A549 (cell line): ENCODE measurements at regions not wholly inside any gene's neighbourhood (a gene's known extent, or its start where the extent isn't known, plus 50 kb on each side); places are given as distances from the start of the nearest gene placed in this dataset.

Source experiments
- ATAC-seq, 2 experiments: fragments of 200-7000 bp in 1 of 2; fragments of >200 bp in 1 of 2; cut with Nextera tagmentation in 1 of 2; cut with Tn5 transposase in 1 of 2; 3 replicates each; pipeline versions ENCODE4 v1.8.0 to v1.9.1; 2018 to 2020; ENCODE audit warnings: mild to moderate bottlenecking in 1 of 2, moderate library complexity in 1 of 2
- CTCF ChIA-PET: fragments of 300-600 bp; sonication (Branson Sonifier 250); formaldehyde crosslinking; extraction: SDS; loops from one replicate; lab custom pipeline; 2021; ENCODE audit warnings: antibody characterized with exemption, inconsistent platforms; lab: Yijun Ruan, JAX
- POLR2A ChIA-PET: fragments of 350-600 bp; formaldehyde crosslinking; extraction: SDS; loops from one replicate; lab custom pipeline; 2021; ENCODE audit warnings: antibody characterized with exemption, inconsistent platforms; lab: Yijun Ruan, JAX
- DNase-seq, 2 experiments: peaks; one replicate each; pipeline versions ENCODE4 v3.0.0 to v3.0.0-alpha.2; 2011 to 2016; ENCODE audit warnings: low read depth in 1 of 2, low spot score in 1 of 2
- FAIRE-seq: peaks from 2 replicates; lab custom pipeline; 2011; peaks lifted over from hg19 to GRCh38; lab: Jason Lieb, UNC
- H3K27ac ChIP-seq, 2 experiments: fragments of >200 bp; sonication (Bioruptor Twin); formaldehyde crosslinking; 3 replicates each; pipeline ENCODE4 v1.5.1; 2016 to 2017
- H3K4me1 ChIP-seq: fragments of >200 bp; sonication (Bioruptor Twin); formaldehyde crosslinking; 3 replicates; pipeline ENCODE4 v1.6.1; 2016
- H3K4me2 ChIP-seq: fragments of >200 bp; sonication (Bioruptor Twin); formaldehyde crosslinking; 3 replicates; pipeline ENCODE4 v1.6.1; 2016
- H3K4me3 ChIP-seq: fragments of >200 bp; sonication (Bioruptor Twin); formaldehyde crosslinking; 3 replicates; pipeline ENCODE4 v1.5.1; 2016
- H3K9me3 ChIP-seq: fragments of >200 bp; sonication (Bioruptor Twin); formaldehyde crosslinking; 3 replicates; pipeline ENCODE4 v1.6.1; 2016
- ATOH8 ChIP-seq: fragments of 250-450 bp; sonication (Bioruptor Pico); IDR thresholded peaks from 2 replicates; pipeline ENCODE4 v1.5.0; 2020; ENCODE audit warnings: low read depth, mild to moderate bottlenecking, moderate library complexity
- BHLHE40 ChIP-seq: IDR thresholded peaks from 2 replicates; pipeline ENCODE4 v1.6.1; 2012; ENCODE audit warnings: low read depth, low read length, inconsistent platforms
- CBX2 ChIP-seq: fragments of 200-600 bp; sonication (generic); IDR thresholded peaks from 2 replicates; pipeline ENCODE4 v1.6.1; 2016; ENCODE audit warnings: low read depth, mild to moderate bottlenecking, borderline replicate concordance
- CBX8 ChIP-seq: fragments of 200-600 bp; sonication (generic); IDR thresholded peaks from 2 replicates; pipeline ENCODE4 v1.6.1; 2016
- CTCF ChIP-seq: fragments of >200 bp; sonication (Bioruptor Twin); formaldehyde crosslinking; IDR thresholded peaks from 3 replicates; pipeline ENCODE4 v1.5.1; 2016
- FOSL2 ChIP-seq, 2 experiments: fragments of 450-650 bp in 1 of 2; fragments of >200 bp in 1 of 2; sonication (Bioruptor Twin) in 1 of 2; formaldehyde crosslinking; IDR thresholded peaks; 2 replicates each; pipeline versions ENCODE4 v1.5.0 to v1.6.1; 2016 to 2020; ENCODE audit warnings: mild to moderate bottlenecking in 1 of 2, moderate library complexity in 1 of 2
- HMGXB4 ChIP-seq: fragments of 250-450 bp; sonication (Bioruptor Pico); IDR thresholded peaks from 2 replicates; pipeline ENCODE4 v1.5.0; 2021; ENCODE audit warnings: mild to moderate bottlenecking, moderate library complexity, borderline replicate concordance
- JUN ChIP-seq, 2 experiments: fragments of >200 bp; sonication (Bioruptor Twin); formaldehyde crosslinking; IDR thresholded peaks; 2 replicates in 1 of 2; 3 replicates in 1 of 2; pipeline ENCODE4 v1.6.1; 2016 to 2017
- JUNB ChIP-seq: fragments of >200 bp; sonication (Bioruptor Twin); formaldehyde crosslinking; IDR thresholded peaks from 2 replicates; pipeline ENCODE4 v1.6.1; 2016
- KDM5A ChIP-seq: fragments of 200-600 bp; sonication (generic); IDR thresholded peaks from 2 replicates; pipeline ENCODE4 v1.6.1; 2016; ENCODE audit warnings: antibody characterized with exemption, mild to moderate bottlenecking
- NPAS2 ChIP-seq: fragments of 250-450 bp; sonication (Bioruptor Pico); IDR thresholded peaks from 2 replicates; pipeline ENCODE4 v1.8.0; 2022; ENCODE audit warnings: mild to moderate bottlenecking, moderate library complexity, borderline replicate concordance
- POLR2AphosphoS2 ChIP-seq: conservative IDR thresholded peaks from 2 replicates; pipeline ENCODE4 v1.6.1; 2012; ENCODE audit warnings: low read length, improper control_type of control experiment, inconsistent platforms
- RCOR1 ChIP-seq: fragments of 150-350 bp; IDR thresholded peaks from 2 replicates; pipeline ENCODE4 v1.6.1; 2014; ENCODE audit warnings: antibody characterized with exemption, low read length, low read depth
- RFX5 ChIP-seq: fragments of 450-650 bp; IDR thresholded peaks from 2 replicates; pipeline ENCODE4 v1.7.1; 2014; ENCODE audit warnings: antibody characterized with exemption, mild to moderate bottlenecking, moderate library complexity
- RNF2 ChIP-seq: fragments of 200-600 bp; sonication (generic); IDR thresholded peaks from 2 replicates; pipeline ENCODE4 v1.6.1; 2016; ENCODE audit warnings: low read depth, mild to moderate bottlenecking, antibody characterized with exemption, moderate library complexity, borderline replicate concordance
- TFCP2L1 ChIP-seq: fragments of 250-450 bp; sonication (Bioruptor Pico); IDR thresholded peaks from 2 replicates; pipeline ENCODE4 v1.5.0; 2021; ENCODE audit warnings: mild to moderate bottlenecking
- TP53 ChIP-seq: fragments of 250-450 bp; sonication (Bioruptor Pico); IDR thresholded peaks from 2 replicates; pipeline ENCODE4 v1.5.0; 2021; ENCODE audit warnings: mild to moderate bottlenecking, moderate library complexity
- ZSCAN20 ChIP-seq: fragments of 250-450 bp; sonication (Bioruptor Pico); IDR thresholded peaks from 2 replicates; pipeline ENCODE4 v1.8.0; 2022; ENCODE audit warnings: mild to moderate bottlenecking, moderate library complexity
- WGBS: methylation state at CpG from one replicate; pipeline ENCODE4 v1.1.6; 2017; ENCODE audit errors: missing lambda C conversion rate; 5-methylcytosine and 5-hydroxymethylcytosine counted together
- TF ChIP-seq, protein P1 (sequence below): fragments of 450-650 bp; IDR thresholded peaks from 2 replicates; pipeline ENCODE4 v1.6.1; 2014; ENCODE audit warnings: antibody characterized with exemption
- TF ChIP-seq, protein P2 (sequence below): IDR thresholded peaks from 2 replicates; pipeline ENCODE4 v1.6.1; 2012; ENCODE audit warnings: low read depth, borderline replicate concordance

- H3K4me1 ChIP-seq, result no peaks in the 10 kb centered on the region
- no peak overlapping the region for H3K4me2 ChIP-seq
- FAIRE-seq, result no peak
- no peak for ATAC-seq
- no peak overlapping the region for H3K4me3 ChIP-seq
- TF ChIP-seq ATOH8 (CRISPR knock-in tag), result no peak
- no peak for TF ChIP-seq JUN (IDR thresholded peaks at IDR 0.05)
- ChIA-PET POLR2A (no interaction called here), CTCF (interaction anchor here (1.3 kb wide), 1 partner anchor 8 kb away, joined by 3 read pairs; no protein-coding TSS in a partner anchor)
- no peak for DNase-seq
- H3K27ac ChIP-seq, result no peak overlapping the region
- peaks cover 10% of the 10 kb centered on the region; the same call in 2 of the 3 replicates for H3K9me3 ChIP-seq
- WGBS, result 9% methylated on average over 6 of the region's 6 CpGs
Observed at GRCh38 chr7:63037242-63037641, 961.4 kb upstream of the ZNF722 start.

DNA sequence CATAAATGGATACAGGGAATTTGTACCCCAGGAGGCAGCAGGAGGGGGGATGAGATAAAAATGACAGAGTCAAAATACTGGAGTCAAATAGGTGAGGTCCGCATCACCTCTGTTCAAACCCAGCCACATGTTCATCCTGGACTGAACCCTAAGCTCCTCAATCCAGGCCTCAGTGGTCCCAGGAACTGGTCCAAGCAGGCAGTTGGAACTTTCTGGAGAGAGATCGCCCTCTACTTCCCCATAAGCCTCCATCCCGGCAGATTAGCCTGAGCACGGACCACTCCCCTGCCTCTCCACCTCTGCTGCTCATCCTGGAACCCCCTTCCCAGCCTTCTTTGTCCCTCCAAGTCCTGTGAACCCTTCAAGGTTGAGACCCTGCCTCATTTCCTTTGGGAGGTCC lies 959.7 kb upstream of the ZNF722 start:
- WGBS, result 20% methylated on average over 4 of the region's 4 CpGs
- POLR2A ChIA-PET, result no interaction called here
- no peak for DNase-seq
- no peaks in the 10 kb centered on the region for H3K4me1 ChIP-seq
- CTCF ChIA-PET, result no interaction called here
- H3K9me3 ChIP-seq, result peaks cover 10% of the 10 kb centered on the region; the same call in 2 of the 3 replicates
- ATAC-seq, result no peak
- no peak overlapping the region for H3K4me3 ChIP-seq
- no peak overlapping the region for H3K4me2 ChIP-seq
- FAIRE-seq, result no peak
- TF ChIP-seq NPAS2 (CRISPR knock-in tag) (no peak), CBX8 (no peak), POLR2AphosphoS2 (no peak), RFX5 (no peak), TP53 (CRISPR knock-in tag) (no peak), BHLHE40 (no peak), FOSL2 (IDR thresholded peaks at IDR 0.05) (no peak), FOSL2 (CRISPR knock-in tag; IDR thresholded peaks at IDR 0.05) (no peak), ZSCAN20 (CRISPR knock-in tag) (no peak), HMGXB4 (CRISPR knock-in tag) (no peak), CTCF (no peak), KDM5A (no peak), CBX2 (no peak), RCOR1 (no peak), JUNB (no peak), RNF2 (no peak), TFCP2L1 (no peak)
- TF ChIP-seq, protein P1, sequence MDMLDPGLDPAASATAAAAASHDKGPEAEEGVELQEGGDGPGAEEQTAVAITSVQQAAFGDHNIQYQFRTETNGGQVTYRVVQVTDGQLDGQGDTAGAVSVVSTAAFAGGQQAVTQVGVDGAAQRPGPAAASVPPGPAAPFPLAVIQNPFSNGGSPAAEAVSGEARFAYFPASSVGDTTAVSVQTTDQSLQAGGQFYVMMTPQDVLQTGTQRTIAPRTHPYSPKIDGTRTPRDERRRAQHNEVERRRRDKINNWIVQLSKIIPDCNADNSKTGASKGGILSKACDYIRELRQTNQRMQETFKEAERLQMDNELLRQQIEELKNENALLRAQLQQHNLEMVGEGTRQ, result no peak
- TF ChIP-seq, protein P2, sequence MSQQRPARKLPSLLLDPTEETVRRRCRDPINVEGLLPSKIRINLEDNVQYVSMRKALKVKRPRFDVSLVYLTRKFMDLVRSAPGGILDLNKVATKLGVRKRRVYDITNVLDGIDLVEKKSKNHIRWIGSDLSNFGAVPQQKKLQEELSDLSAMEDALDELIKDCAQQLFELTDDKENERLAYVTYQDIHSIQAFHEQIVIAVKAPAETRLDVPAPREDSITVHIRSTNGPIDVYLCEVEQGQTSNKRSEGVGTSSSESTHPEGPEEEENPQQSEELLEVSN, result no peak
- no peak overlapping the region for H3K27ac ChIP-seq
